GM12865 (cell line): ENCODE measurements at regions not wholly inside any gene's neighbourhood (a gene's known extent, or its start where the extent isn't known, plus 50 kb on each side); places are given as distances from the start of the nearest gene placed in this dataset.
"Not testable (repeated sequence)": the region's sequence is repeated elsewhere in the genome, so short reads cannot be mapped to it uniquely, and the experiment has no call there.

Experiments
- DNase-seq: peaks from one replicate; pipeline ENCODE4 v3.0.0; 2010; ENCODE audit warnings: low read depth
- H3K4me3 ChIP-seq: 2 replicates; pipeline ENCODE4 v1.5.1; 2011; ENCODE audit warnings: mild to moderate bottlenecking, low read depth, low read length, control low read depth
- TF ChIP-seq, protein P1 (sequence below): IDR thresholded peaks from 2 replicates; pipeline ENCODE4 v1.5.1; 2011; ENCODE audit warnings: low read length, control low read depth, low read depth, inconsistent platforms; ENCODE audit not compliant: insufficient read depth; ENCODE audit errors: missing control alignments

DNA sequence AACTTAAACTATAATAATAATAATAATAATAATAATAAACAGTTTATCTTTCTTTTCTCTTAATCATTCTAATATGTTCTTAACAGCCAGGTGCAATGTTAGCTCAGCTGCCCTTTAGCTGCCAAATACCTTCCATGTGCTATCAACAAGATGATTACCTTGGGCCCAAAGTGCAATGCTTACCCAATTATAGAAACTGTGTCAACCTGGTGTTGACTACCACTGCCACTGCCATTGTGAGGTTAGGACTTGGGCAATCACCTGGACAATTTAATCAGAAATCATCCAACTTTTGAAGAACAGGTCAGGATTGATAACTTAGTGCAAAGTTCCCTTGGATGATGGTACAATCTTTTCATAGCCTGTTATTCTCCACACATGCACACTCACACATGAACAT, 371.8 kb upstream of the SALL1 start:
- no peak for DNase-seq
- TF ChIP-seq, protein P1, sequence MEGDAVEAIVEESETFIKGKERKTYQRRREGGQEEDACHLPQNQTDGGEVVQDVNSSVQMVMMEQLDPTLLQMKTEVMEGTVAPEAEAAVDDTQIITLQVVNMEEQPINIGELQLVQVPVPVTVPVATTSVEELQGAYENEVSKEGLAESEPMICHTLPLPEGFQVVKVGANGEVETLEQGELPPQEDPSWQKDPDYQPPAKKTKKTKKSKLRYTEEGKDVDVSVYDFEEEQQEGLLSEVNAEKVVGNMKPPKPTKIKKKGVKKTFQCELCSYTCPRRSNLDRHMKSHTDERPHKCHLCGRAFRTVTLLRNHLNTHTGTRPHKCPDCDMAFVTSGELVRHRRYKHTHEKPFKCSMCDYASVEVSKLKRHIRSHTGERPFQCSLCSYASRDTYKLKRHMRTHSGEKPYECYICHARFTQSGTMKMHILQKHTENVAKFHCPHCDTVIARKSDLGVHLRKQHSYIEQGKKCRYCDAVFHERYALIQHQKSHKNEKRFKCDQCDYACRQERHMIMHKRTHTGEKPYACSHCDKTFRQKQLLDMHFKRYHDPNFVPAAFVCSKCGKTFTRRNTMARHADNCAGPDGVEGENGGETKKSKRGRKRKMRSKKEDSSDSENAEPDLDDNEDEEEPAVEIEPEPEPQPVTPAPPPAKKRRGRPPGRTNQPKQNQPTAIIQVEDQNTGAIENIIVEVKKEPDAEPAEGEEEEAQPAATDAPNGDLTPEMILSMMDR, result no peak
- no peak overlapping the region for H3K4me3 ChIP-seq

DNA sequence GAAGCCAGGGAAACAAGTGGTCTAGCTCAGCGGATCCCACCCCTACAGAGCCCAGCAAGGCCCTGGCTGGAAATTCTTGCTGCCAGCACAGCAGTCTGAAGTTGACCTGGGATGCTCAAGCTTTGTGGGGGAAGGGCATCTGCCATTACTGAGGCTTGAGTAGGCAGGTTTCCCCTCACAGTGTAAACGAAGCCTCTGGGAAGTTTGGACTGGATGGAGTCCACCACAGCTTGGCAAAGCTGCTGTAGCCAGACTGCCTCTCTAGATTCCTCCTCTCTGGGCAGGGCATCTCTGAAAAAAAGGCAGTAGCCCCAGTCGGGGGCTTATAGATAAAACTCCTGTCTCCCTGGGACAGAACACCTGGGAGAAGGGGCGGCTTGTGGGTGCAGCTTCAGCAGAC, 365.9 kb upstream of the SALL1 start:
- not testable (repeated sequence) for H3K4me3 ChIP-seq, DNase-seq

- TF ChIP-seq, protein P1, result no peak
- DNase-seq, result no peak
- no peak overlapping the region for H3K4me3 ChIP-seq
Observed at GRCh38 chr16:51510416-51510815, 359.3 kb upstream of the SALL1 start.

GRCh38 chr16:51509336-51509735, 358.3 kb upstream of the SALL1 start:
- TF ChIP-seq, protein P1, result no peak
- H3K4me3 ChIP-seq, result no peak overlapping the region
- no peak for DNase-seq

- DNase-seq, result no peak
- H3K4me3 ChIP-seq, result no peak overlapping the region
- TF ChIP-seq, protein P1, result no peak
Observed at GRCh38 chr16:51508490-51509212, 357.6 kb upstream of the SALL1 start.

DNA sequence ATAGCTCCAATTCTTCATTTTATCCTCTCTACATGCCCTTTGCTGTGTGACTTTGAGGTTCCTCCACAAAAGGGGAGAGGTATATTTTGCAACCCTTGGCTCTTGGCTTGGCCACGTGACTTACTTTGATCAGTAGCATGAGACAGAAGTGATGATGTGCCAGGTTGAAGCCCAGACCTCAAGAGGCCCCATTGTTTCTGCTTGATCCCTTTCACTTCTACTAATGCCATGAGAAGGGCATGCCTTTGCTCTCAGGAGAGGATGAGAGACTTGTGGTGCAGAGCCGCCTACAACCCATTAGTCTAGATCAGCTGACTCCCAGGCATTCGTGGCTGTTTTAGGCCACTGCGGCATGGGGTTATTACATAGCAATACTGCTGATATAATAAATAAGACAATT, 356.2 kb upstream of the SALL1 start:
- TF ChIP-seq, protein P1, result no peak
- no peak for DNase-seq

GRCh38 chr16:51500306-51500705, 349.2 kb upstream of the SALL1 start:
- no peak for DNase-seq
- no peak overlapping the region for H3K4me3 ChIP-seq
- TF ChIP-seq, protein P1, result no peak

More for the DNA sequence above, 356.2 kb upstream of the SALL1 start:
- H3K4me3 ChIP-seq, result no peak overlapping the region
